ENCODE measurements at regions not wholly inside any gene's neighbourhood (a gene's known extent, or its start where the extent isn't known, plus 50 kb on each side); places are given as distances from the start of the nearest gene placed in this dataset.

DNA sequence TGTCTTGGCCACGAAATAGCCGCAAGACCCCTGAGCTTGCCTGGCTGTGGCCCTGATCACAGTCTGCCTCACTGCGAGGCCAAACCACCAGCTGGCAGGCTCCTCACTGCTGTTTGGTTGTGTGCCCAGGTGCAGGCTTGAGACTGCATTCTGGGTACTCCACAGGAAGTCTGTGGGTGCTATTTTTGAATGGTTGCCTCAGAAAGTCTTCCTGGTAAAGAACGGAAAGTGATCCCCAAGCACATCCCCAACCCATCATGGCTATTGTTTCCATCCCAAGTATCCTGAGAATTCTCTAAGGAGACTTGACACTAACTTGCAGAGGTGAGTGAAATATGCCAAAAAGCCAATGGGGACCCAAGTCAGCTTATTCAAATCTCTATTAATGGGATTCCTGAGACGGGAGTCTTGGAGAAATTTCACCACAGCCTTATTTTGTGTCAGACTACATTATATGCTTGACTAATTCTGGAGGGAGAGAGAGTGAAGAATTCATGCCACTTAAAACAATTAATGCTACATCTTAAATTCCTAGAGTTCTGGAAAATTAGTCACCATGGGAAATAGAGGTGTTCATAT lies 170.9 kb downstream of the RAMP3 start:
- TF ChIP-seq, protein P1, sequence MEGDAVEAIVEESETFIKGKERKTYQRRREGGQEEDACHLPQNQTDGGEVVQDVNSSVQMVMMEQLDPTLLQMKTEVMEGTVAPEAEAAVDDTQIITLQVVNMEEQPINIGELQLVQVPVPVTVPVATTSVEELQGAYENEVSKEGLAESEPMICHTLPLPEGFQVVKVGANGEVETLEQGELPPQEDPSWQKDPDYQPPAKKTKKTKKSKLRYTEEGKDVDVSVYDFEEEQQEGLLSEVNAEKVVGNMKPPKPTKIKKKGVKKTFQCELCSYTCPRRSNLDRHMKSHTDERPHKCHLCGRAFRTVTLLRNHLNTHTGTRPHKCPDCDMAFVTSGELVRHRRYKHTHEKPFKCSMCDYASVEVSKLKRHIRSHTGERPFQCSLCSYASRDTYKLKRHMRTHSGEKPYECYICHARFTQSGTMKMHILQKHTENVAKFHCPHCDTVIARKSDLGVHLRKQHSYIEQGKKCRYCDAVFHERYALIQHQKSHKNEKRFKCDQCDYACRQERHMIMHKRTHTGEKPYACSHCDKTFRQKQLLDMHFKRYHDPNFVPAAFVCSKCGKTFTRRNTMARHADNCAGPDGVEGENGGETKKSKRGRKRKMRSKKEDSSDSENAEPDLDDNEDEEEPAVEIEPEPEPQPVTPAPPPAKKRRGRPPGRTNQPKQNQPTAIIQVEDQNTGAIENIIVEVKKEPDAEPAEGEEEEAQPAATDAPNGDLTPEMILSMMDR (IDR thresholded peaks at IDR 0.05) = no peak
- no peak for TF ChIP-seq POLR2A (IDR thresholded peaks at IDR 0.05)
- TF ChIP-seq POLR2AphosphoS5 (IDR thresholded peaks at IDR 0.05) = no peak

Measured in suprapubic skin (tissue), 4 donors.